ENCODE measurements at regions not wholly inside any gene's neighbourhood (a gene's known extent, or its start where the extent isn't known, plus 50 kb on each side); places are given as distances from the start of the nearest gene placed in this dataset.

DNA sequence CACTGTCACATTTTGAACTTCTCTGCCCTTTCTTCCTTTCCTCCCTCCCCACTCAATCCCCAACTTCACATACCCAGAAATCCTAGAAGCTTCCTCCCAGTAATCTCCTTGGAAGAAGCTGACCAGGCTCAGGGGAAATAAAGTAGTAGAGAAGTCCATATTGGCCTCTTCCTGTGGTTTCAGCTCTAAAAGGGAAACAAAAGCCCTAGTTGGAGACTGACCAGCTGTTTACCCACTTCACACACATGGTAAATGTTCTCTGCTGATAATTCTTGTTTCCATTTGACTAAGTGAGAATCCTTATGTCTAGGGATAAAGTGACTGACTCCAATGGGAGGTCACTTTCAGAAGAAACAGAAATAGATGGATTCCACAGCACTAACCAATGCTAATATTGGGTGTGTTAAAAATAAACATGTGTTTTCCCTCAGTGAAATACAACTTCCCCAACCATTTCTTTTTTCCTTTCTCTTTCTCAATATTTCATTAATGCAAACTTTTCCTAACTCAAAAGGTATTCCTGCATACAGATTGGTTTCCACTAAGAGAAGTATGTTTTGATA lies 178.9 kb upstream of the DPT start:
- no peak for TF ChIP-seq CTCF (IDR thresholded peaks at IDR 0.05; ENCODE audit: insufficient read depth, low read depth, low read length)
- no peak overlapping the region for H3K4me3 ChIP-seq (ENCODE audit: low read depth, low read length)
- DNase-seq (ENCODE audit: low read depth): no peak

DNA sequence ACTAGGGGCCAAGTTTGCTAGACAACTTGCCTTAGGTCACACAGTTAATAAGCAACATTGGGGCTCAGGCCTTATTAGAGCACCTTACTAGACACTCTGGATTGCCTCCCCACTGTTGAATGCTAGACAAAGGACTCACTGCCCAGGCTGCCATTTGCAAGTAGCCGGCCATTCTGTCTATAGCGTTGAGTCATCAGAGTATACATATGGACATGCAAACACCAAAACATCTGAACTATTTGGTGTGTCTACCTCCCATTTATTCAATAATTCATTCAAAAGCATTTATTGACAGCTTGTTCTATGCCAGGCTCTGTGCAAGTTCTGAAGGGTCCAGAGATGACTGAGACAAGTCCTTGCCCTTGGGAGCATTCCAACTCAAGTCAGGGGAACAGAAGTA lies 181.4 kb upstream of the DPT start:
- TF ChIP-seq CTCF (IDR thresholded peaks at IDR 0.05; ENCODE audit: insufficient read depth, low read depth, low read length): no peak
- DNase-seq (ENCODE audit: low read depth): no peak
- H3K4me3 ChIP-seq (ENCODE audit: low read depth, low read length): no peak overlapping the region

GRCh38 chr1:168911370-168911769 lies 182.4 kb upstream of the DPT start:
- no peak for TF ChIP-seq CTCF (IDR thresholded peaks at IDR 0.05; ENCODE audit: insufficient read depth, low read depth, low read length)
- DNase-seq (ENCODE audit: low read depth): no peak
- no peak overlapping the region for H3K4me3 ChIP-seq (ENCODE audit: low read depth, low read length)

- TF ChIP-seq CTCF (IDR thresholded peaks at IDR 0.05; ENCODE audit: insufficient read depth, low read depth, low read length): no peak
- H3K4me3 ChIP-seq (ENCODE audit: low read depth, low read length): no peak overlapping the region
- no peak for DNase-seq (ENCODE audit: low read depth)
These were observed 184.9 kb upstream of the DPT start for GRCh38 chr1:168913711-168914463.

- no peak for TF ChIP-seq CTCF (IDR thresholded peaks at IDR 0.05; ENCODE audit: insufficient read depth, low read depth, low read length)
- DNase-seq (ENCODE audit: low read depth): no peak
- H3K4me3 ChIP-seq (ENCODE audit: low read depth, low read length): no peak overlapping the region
These were observed 188.3 kb upstream of the DPT start for GRCh38 chr1:168917309-168917708.

DNA sequence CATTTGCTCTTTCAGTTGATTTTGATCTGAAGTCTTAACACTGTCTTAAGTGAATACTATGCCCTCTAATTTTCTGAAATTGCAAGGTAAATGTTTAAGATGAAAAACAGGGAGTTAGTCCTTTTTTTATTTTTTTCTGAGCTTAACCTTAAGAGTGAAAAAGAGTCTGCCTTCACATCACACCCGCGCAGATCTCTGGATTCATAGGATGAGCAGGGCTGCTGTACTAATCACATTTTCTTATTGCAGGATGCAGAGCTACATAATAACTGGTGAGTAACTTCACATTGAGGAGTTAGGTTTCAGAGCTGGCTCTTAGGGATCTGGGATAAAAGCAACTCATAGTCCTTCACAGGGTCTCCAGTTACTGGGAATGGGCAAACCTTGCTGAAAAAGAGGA lies 188.7 kb upstream of the ATP1B1 start:
- TF ChIP-seq CTCF (IDR thresholded peaks at IDR 0.05; ENCODE audit: insufficient read depth, low read depth, low read length): no peak
- no peak for DNase-seq (ENCODE audit: low read depth)
- no peak overlapping the region for H3K4me3 ChIP-seq (ENCODE audit: low read depth, low read length)
